H1 (cell line): ENCODE measurements at regions not wholly inside any gene's neighbourhood (a gene's known extent, or its start where the extent isn't known, plus 50 kb on each side); places are given as distances from the start of the nearest gene placed in this dataset.

Experiments
- CTCF ChIA-PET: fragments of 300-600 bp; sonication (Branson Sonifier 250); formaldehyde crosslinking; loops from one replicate; lab custom pipeline; 2021; ENCODE audit not compliant: partially characterized antibody; lab: Charles Lee
- POLR2A ChIA-PET: fragments of 300-600 bp; sonication (Branson Sonifier 250); formaldehyde crosslinking; loops from one replicate; lab custom pipeline; 2021; ENCODE audit warnings: inconsistent platforms; ENCODE audit not compliant: partially characterized antibody; lab: Charles Lee
- DNase-seq, 2 experiments: peaks; one replicate each; pipeline versions ENCODE4 v3.0.0 to v3.0.0-alpha.2; 2010 to 2022; ENCODE audit warnings: low spot score in 2 of 2, low read depth in 1 of 2, mixed read lengths in 1 of 2
- FAIRE-seq: peaks from 2 replicates; lab custom pipeline; 2011; peaks lifted over from hg19 to GRCh38; lab: Jason Lieb, UNC
- H2AFZ ChIP-seq: 2 replicates; pipeline ENCODE4 v1.8.1; 2012; ENCODE audit warnings: low read length, inconsistent platforms
- H2AK5ac ChIP-seq: 2 replicates; pipeline ENCODE4 v1.6.1; 2013; ENCODE audit warnings: low read depth, low read length
- H2BK120ac ChIP-seq: replicated peaks from 2 replicates; pipeline ENCODE3; 2013; ENCODE audit warnings: low read depth, low read length, inconsistent platforms
- H2BK12ac ChIP-seq: 2 replicates; pipeline ENCODE4 v1.6.1; 2013; ENCODE audit warnings: low read depth, low read length
- H2BK15ac ChIP-seq: 2 replicates; pipeline ENCODE4 v1.6.1; 2013; ENCODE audit warnings: low read length
- H2BK20ac ChIP-seq: 2 replicates; pipeline ENCODE4 v1.6.1; 2013; ENCODE audit warnings: low read length
- H2BK5ac ChIP-seq: 2 replicates; pipeline ENCODE4 v1.6.1; 2013; ENCODE audit warnings: low read depth, low read length
- H3K14ac ChIP-seq: 2 replicates; pipeline ENCODE4 v1.6.1; 2013; ENCODE audit warnings: inconsistent platforms; ENCODE audit not compliant: insufficient read length
- H3K18ac ChIP-seq: 2 replicates; pipeline ENCODE4 v1.6.1; 2013; ENCODE audit warnings: low read length; ENCODE audit errors: extremely low read depth
- H3K23ac ChIP-seq: 2 replicates; pipeline ENCODE4 v1.6.1; 2013; ENCODE audit warnings: inconsistent platforms; ENCODE audit not compliant: insufficient read length
- H3K23me2 ChIP-seq: 2 replicates; pipeline ENCODE4 v1.6.1; 2013; ENCODE audit warnings: low read depth, low read length
- H3K27ac ChIP-seq: 2 replicates; pipeline ENCODE4 v1.6.1; 2011; ENCODE audit warnings: low read depth, low read length, inconsistent platforms
- H3K27me3 ChIP-seq, 4 experiments: replicated peaks in 1 of 4; 1 replicate in 1 of 4; 2 replicates in 3 of 4; pipeline versions ENCODE4 v1.6.1 to v1.8.1; 2011 to 2013; ENCODE audit warnings: low read length in 3 of 4, mild to moderate bottlenecking in 3 of 4, inconsistent platforms in 2 of 4, mixed read lengths in 2 of 4, moderate library complexity in 1 of 4; ENCODE audit not compliant: control insufficient read depth in 3 of 4, insufficient read depth in 3 of 4; ENCODE audit errors: extremely low read depth in 1 of 4
- H3K36me3 ChIP-seq, 4 experiments: 2 replicates each; pipeline versions ENCODE4 v1.6.1 to v1.8.1; 2011 to 2013; ENCODE audit warnings: mild to moderate bottlenecking in 4 of 4, low read length in 3 of 4, moderate library complexity in 2 of 4, control low read depth in 1 of 4, inconsistent platforms in 1 of 4; ENCODE audit not compliant: insufficient read depth in 4 of 4, control insufficient read depth in 2 of 4
- H3K4ac ChIP-seq: replicated peaks from 2 replicates; pipeline ENCODE3; 2013; ENCODE audit warnings: low read length, low read depth, mixed read lengths, inconsistent platforms; ENCODE audit not compliant: insufficient read length
- H3K4me1 ChIP-seq, 4 experiments: replicated peaks in 1 of 4; 1 replicate in 1 of 4; 2 replicates in 3 of 4; pipeline versions ENCODE4 v1.6.1 to v1.8.1; 2011 to 2013; ENCODE audit warnings: low read length in 3 of 4, inconsistent platforms in 2 of 4, mixed read lengths in 1 of 4; ENCODE audit not compliant: insufficient read depth in 4 of 4, control insufficient read depth in 3 of 4
- H3K4me2 ChIP-seq, 2 experiments: 2 replicates each; pipeline versions ENCODE4 v1.6.1 to v1.8.1; 2011 to 2013; ENCODE audit warnings: low read depth in 2 of 2, low read length in 2 of 2, control low read depth in 1 of 2, inconsistent platforms in 1 of 2, mild to moderate bottlenecking in 1 of 2; ENCODE audit not compliant: insufficient read depth in 1 of 2
- H3K4me3 ChIP-seq, 4 experiments: fragments of 200-600, 300-600 bp in 1 of 4; sonication (generic), shearing (Covaris generic), sonication (Bioruptor Twin) in 1 of 4; 2 replicates each; pipeline versions ENCODE4 v1.5.1 to v1.8.1; 2011 to 2016; ENCODE audit warnings: low read length in 4 of 4, low read depth in 3 of 4, control low read depth in 2 of 4, inconsistent platforms in 2 of 4, mild to moderate bottlenecking in 2 of 4, mixed read lengths in 1 of 4, moderate library complexity in 1 of 4; ENCODE audit not compliant: insufficient read depth in 2 of 4; ENCODE audit errors: extremely low read depth in 1 of 4
- H3K56ac ChIP-seq: replicated peaks from 2 replicates; pipeline ENCODE3; 2013; ENCODE audit warnings: low read depth, mild to moderate bottlenecking, mixed read lengths, low read length, inconsistent platforms; ENCODE audit not compliant: insufficient read length
- H3K79me1 ChIP-seq: 2 replicates; pipeline ENCODE4 v1.6.1; 2013; ENCODE audit warnings: low read depth, low read length, control low read depth
- H3K79me2 ChIP-seq, 2 experiments: 2 replicates each; pipeline versions ENCODE4 v1.6.1 to v1.8.1; 2012 to 2013; ENCODE audit warnings: low read length in 2 of 2, mild to moderate bottlenecking in 2 of 2, inconsistent platforms in 1 of 2; ENCODE audit not compliant: insufficient read depth in 2 of 2, control insufficient read depth in 1 of 2
- H3K9ac ChIP-seq, 4 experiments: replicated peaks in 1 of 4; 1 replicate in 1 of 4; 2 replicates in 3 of 4; pipeline versions ENCODE4 v1.6.1 to v1.8.1; 2011 to 2013; ENCODE audit warnings: low read depth in 3 of 4, low read length in 3 of 4, control low read depth in 2 of 4, mild to moderate bottlenecking in 2 of 4, moderate library complexity in 2 of 4, inconsistent platforms in 1 of 4; ENCODE audit errors: extremely low read depth in 1 of 4
- H3K9me3 ChIP-seq, 2 experiments: 2 replicates each; pipeline versions ENCODE4 v1.6.1 to v1.8.1; 2012 to 2013; ENCODE audit warnings: mild to moderate bottlenecking in 2 of 2, moderate library complexity in 2 of 2, control low read depth in 1 of 2, inconsistent platforms in 1 of 2, low read depth in 1 of 2, low read length in 1 of 2, mixed read lengths in 1 of 2; ENCODE audit not compliant: insufficient read depth in 2 of 2
- H4K20me1 ChIP-seq, 2 experiments: replicated peaks in 1 of 2; 2 replicates each; pipeline versions ENCODE3 to v1.8.1; 2011 to 2013; ENCODE audit warnings: inconsistent platforms in 2 of 2, low read length in 2 of 2, mild to moderate bottlenecking in 1 of 2; ENCODE audit not compliant: insufficient read depth in 2 of 2, control insufficient read depth in 1 of 2
- H4K5ac ChIP-seq: 2 replicates; pipeline ENCODE4 v1.6.1; 2013; ENCODE audit warnings: low read length, low read depth, mixed read lengths, inconsistent platforms; ENCODE audit not compliant: insufficient read length
- H4K8ac ChIP-seq: 2 replicates; pipeline ENCODE4 v1.8.0; 2013; ENCODE audit warnings: mild to moderate bottlenecking, moderate library complexity, low read length, inconsistent platforms; ENCODE audit not compliant: insufficient read depth; ENCODE audit errors: extremely low read depth
- H4K91ac ChIP-seq: replicated peaks from 2 replicates; pipeline ENCODE3; 2013; ENCODE audit warnings: low read length, mixed read lengths, inconsistent platforms; ENCODE audit not compliant: insufficient read length
- BRCA1 ChIP-seq: IDR thresholded peaks from 2 replicates; pipeline ENCODE4 v1.6.1; 2012; ENCODE audit warnings: low read depth, low read length, improper control_type of control experiment
- CBX8 ChIP-seq: fragments of 300-800, 300-1000 bp; sonication (generic); IDR thresholded peaks from 2 replicates; pipeline ENCODE4 v1.7.1; 2016; ENCODE audit warnings: low read depth, low read length, borderline replicate concordance
- CEBPB ChIP-seq: IDR thresholded peaks from 2 replicates; pipeline ENCODE4 v1.6.1; 2012; ENCODE audit warnings: low read depth, low read length
- EZH2 ChIP-seq: fragments of 200-600 bp; sonication (generic); IDR thresholded peaks from 2 replicates; pipeline ENCODE4 v1.7.1; 2012; ENCODE audit warnings: low read depth, mild to moderate bottlenecking, moderate library complexity, low read length, inconsistent platforms; ENCODE audit not compliant: severe bottlenecking
- FOSL1 ChIP-seq: IDR thresholded peaks from 2 replicates; pipeline ENCODE4 v1.6.1; 2011; ENCODE audit warnings: mild to moderate bottlenecking, low read depth, low read length, moderate library complexity; ENCODE audit not compliant: insufficient read depth
- MAX ChIP-seq: IDR thresholded peaks from 2 replicates; pipeline ENCODE4 v1.6.1; 2012; ENCODE audit warnings: inconsistent platforms
- PHF8 ChIP-seq: fragments of 200-600 bp; sonication (generic); conservative IDR thresholded peaks from 2 replicates; pipeline ENCODE4 v1.7.1; 2012; ENCODE audit warnings: low read depth, mild to moderate bottlenecking, inconsistent platforms, low read length, moderate library complexity
- POLR2A ChIP-seq, 2 experiments: IDR thresholded peaks; 1 replicate in 1 of 2; 2 replicates in 1 of 2; pipeline ENCODE4 v1.6.1; 2011; ENCODE audit warnings: low read depth in 2 of 2, low read length in 2 of 2, mild to moderate bottlenecking in 2 of 2; ENCODE audit errors: control extremely low read depth in 1 of 2
- RAD21 ChIP-seq, 2 experiments: IDR thresholded peaks in 1 of 2; conservative IDR thresholded peaks in 1 of 2; 2 replicates each; pipeline ENCODE4 v1.6.1; 2011; ENCODE audit warnings: low read depth in 2 of 2, low read length in 2 of 2, improper control_type of control experiment in 1 of 2, inconsistent platforms in 1 of 2, mild to moderate bottlenecking in 1 of 2, moderate library complexity in 1 of 2
- RFX5 ChIP-seq: IDR thresholded peaks from 2 replicates; pipeline ENCODE4 v1.6.1; 2011; ENCODE audit warnings: low read depth, low read length, improper control_type of control experiment, borderline replicate concordance
- RNF2 ChIP-seq: fragments of 200-900, 300-1000 bp; sonication (generic); IDR thresholded peaks from 2 replicates; pipeline ENCODE4 v1.7.1; 2016; ENCODE audit warnings: borderline replicate concordance, low read depth, mild to moderate bottlenecking, antibody characterized with exemption, low read length; ENCODE audit not compliant: poor library complexity, severe bottlenecking; ENCODE audit errors: missing control alignments
- RXRA ChIP-seq: IDR thresholded peaks from 2 replicates; pipeline ENCODE4 v1.6.1; 2011; ENCODE audit warnings: low read depth, mild to moderate bottlenecking, low read length, moderate library complexity; ENCODE audit not compliant: insufficient read depth
- SP4 ChIP-seq: IDR thresholded peaks from 2 replicates; pipeline ENCODE4 v1.6.1; 2012; ENCODE audit warnings: low read length, inconsistent platforms
- YY1 ChIP-seq: IDR thresholded peaks from 2 replicates; pipeline ENCODE4 v1.6.1; 2011; ENCODE audit warnings: low read depth, mild to moderate bottlenecking, low read length
- WGBS, 2 experiments: shearing (Covaris generic) in 1 of 2; methylation state at CpG; one replicate each; pipeline versions ENCODE4 v1.1.6 to v1.1.7; 2013 to 2015; ENCODE audit warnings: low lambda C conversion rate in 2 of 2, mixed read lengths in 2 of 2, inconsistent platforms in 1 of 2, low coverage in 1 of 2, missing lambda C conversion rate in 1 of 2; ENCODE audit not compliant: insufficient replicate concordance in 2 of 2, insufficient coverage in 1 of 2, insufficient read length in 1 of 2; ENCODE audit errors: extremely low coverage in 1 of 2, missing lambda C conversion rate in 1 of 2; 5-methylcytosine and 5-hydroxymethylcytosine counted together

- DNase-seq (no peak), FAIRE-seq (no peak)
- H3K23me2 ChIP-seq, result 0 out of 2 replicates have a peak, but pooled peaks cover 1% of the 10 kb centered on the region
- ChIA-PET POLR2A (no interaction called here), CTCF (no interaction called here)
- peaks cover 7 to 18% (median 11%) of the 10 kb centered on the region in 4 experiments for H3K4me1 ChIP-seq
- peaks cover 0 to 6% of the 10 kb centered on the region in 2 experiments; a peak in 3 of 4 replicates for H3K9me3 ChIP-seq
- no peak overlapping the region for H2BK120ac ChIP-seq
- no peak overlapping the region for H3K4ac ChIP-seq
- no peak overlapping the region for H3K9ac ChIP-seq
- H4K5ac ChIP-seq, result no peak overlapping the region
- H4K20me1 ChIP-seq, result no peaks in the 10 kb centered on the region
- H3K36me3 ChIP-seq, result no peaks in the 10 kb centered on the region
- H3K27me3 ChIP-seq, result no peaks in the 10 kb centered on the region
- no peak overlapping the region for H2AK5ac ChIP-seq
- no peak overlapping the region for H2BK20ac ChIP-seq
- no peak overlapping the region for H3K18ac ChIP-seq
- H2BK12ac ChIP-seq, result no peak overlapping the region
- H3K79me2 ChIP-seq, result no peaks in the 10 kb centered on the region
- H3K4me2 ChIP-seq, result no peak overlapping the region
- H2AFZ ChIP-seq, result no peak overlapping the region
- no peak overlapping the region for H2BK5ac ChIP-seq
- H3K27ac ChIP-seq, result no peak overlapping the region
- H4K8ac ChIP-seq, result no peak overlapping the region
- H3K79me1 ChIP-seq, result no peaks in the 10 kb centered on the region
- no peak overlapping the region for H3K23ac ChIP-seq
- H4K91ac ChIP-seq, result no peak overlapping the region
- no peak overlapping the region for H2BK15ac ChIP-seq
- H3K4me3 ChIP-seq, result no peak overlapping the region
- 94% methylated on average over 3 of the region's 3 CpGs; no CpG with 5 or more reads in 1 of the 2 experiments for WGBS, 2 experiments
- H3K14ac ChIP-seq, result no peak overlapping the region
- no peak overlapping the region for H3K56ac ChIP-seq
- TF ChIP-seq PHF8, result no peak
- no peak for TF ChIP-seq CBX8
- TF ChIP-seq CEBPB, result no peak
- TF ChIP-seq FOSL1, result no peak
- TF ChIP-seq RNF2, result no peak
- no peak for TF ChIP-seq EZH2
- no peak for TF ChIP-seq POLR2A (IDR thresholded peaks at IDR 0.05; ENCODE audit: control extremely low read depth in 1 of 2, low read depth in 2 of 2, low read length in 2 of 2)
- TF ChIP-seq BRCA1, result no peak
- TF ChIP-seq RFX5, result no peak
- TF ChIP-seq RAD21 (IDR thresholded peaks at IDR 0.05 in 1 of 2, conservative IDR thresholded peaks at IDR 0.05 in 1 of 2; ENCODE audit: low read depth in 2 of 2, low read length in 2 of 2), result no peak
- no peak for TF ChIP-seq YY1
- no peak for TF ChIP-seq RXRA
- no peak for TF ChIP-seq MAX
- TF ChIP-seq SP4, result no peak
Observed at GRCh38 chr2:43060390-43061016, 165.9 kb downstream of the ZFP36L2 start.
